HPDE6-E6E7 (cell line): ENCODE measurements at regions not wholly inside any gene's neighbourhood (a gene's known extent, or its start where the extent isn't known, plus 50 kb on each side); places are given as distances from the start of the nearest gene placed in this dataset.

ENCODE experiments used
- DNase-seq: peaks from one replicate; pipeline ENCODE4 v3.0.0; 2011; ENCODE audit warnings: missing footprints; ENCODE audit errors: extremely low spot score

GRCh38 chr21:43303275-43304178 is 123.4 kb downstream of the SIK1 start:
- DNase-seq = no peak

- DNase-seq = no peak
Observed at GRCh38 chr21:43302769-43303168, 124.2 kb downstream of the SIK1 start.

- DNase-seq = no peak
Observed at GRCh38 chr21:43302062-43302700, 124.8 kb downstream of the SIK1 start.

- DNase-seq = no peak
Observed at GRCh38 chr21:43301409-43302061, 125.4 kb downstream of the SIK1 start.

- DNase-seq = peak; percentile 86
Observed at GRCh38 chr21:43300496-43301408, 126.2 kb downstream of the SIK1 start.

GRCh38 chr21:43299441-43300277 is 127.3 kb downstream of the SIK1 start:
- DNase-seq = no peak

- DNase-seq = no peak
Observed at GRCh38 chr21:43298546-43299440, 128.1 kb downstream of the SIK1 start.

GRCh38 chr21:43297989-43298388 is 128.9 kb downstream of the SIK1 start:
- no peak for DNase-seq

GRCh38 chr21:43297391-43297981 is 128.7 kb downstream of the CRYAA start:
- DNase-seq = no peak

- DNase-seq = no peak
Observed at GRCh38 chr21:43295066-43295958, 126.5 kb downstream of the CRYAA start.

GRCh38 chr21:43294194-43294902 is 125.5 kb downstream of the CRYAA start:
- DNase-seq = no peak

- DNase-seq = no peak
Observed at GRCh38 chr21:43292866-43293142, 124.0 kb downstream of the CRYAA start.

- DNase-seq = no peak
Observed at GRCh38 chr21:43292041-43292865, 123.4 kb downstream of the CRYAA start.

- no peak for DNase-seq
Observed at GRCh38 chr21:43291347-43291950, 122.6 kb downstream of the CRYAA start.

- DNase-seq = no peak
Observed at GRCh38 chr21:43290421-43291346, 121.9 kb downstream of the CRYAA start.
